ENCODE measurements at regions not wholly inside any gene's neighbourhood (a gene's known extent, or its start where the extent isn't known, plus 50 kb on each side); places are given as distances from the start of the nearest gene placed in this dataset.

DNA sequence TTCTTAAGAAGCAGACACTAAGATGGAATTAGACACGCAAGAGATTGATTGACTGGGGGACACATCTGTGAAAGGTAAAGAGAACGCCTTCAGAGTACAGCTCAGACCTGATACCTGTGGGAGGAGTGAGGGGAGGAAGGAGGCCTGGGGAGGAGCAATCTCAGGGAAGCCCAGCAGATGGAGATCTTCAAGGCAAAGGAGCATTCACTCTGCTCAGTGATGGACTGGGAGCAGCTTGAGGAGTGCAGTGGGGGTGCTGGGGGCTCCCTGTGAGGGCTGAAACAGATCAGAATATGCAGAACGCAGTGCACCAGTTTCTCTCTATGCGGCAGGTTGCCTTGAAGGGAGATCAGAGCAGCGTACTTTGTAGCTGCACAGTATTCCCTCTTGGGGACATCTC is 103.7 kb upstream of the ATP8B1 start:
- in situ Hi-C loops (cut with HindIII; ENCODE audit: low sequenced_read_pairs): no loop called here
- DNase-seq (ENCODE audit: low read depth, low spot score): no peak
- H3K4me3 ChIP-seq (ENCODE audit: low read depth, low read length): no peak overlapping the region
- TF ChIP-seq CTCF (IDR thresholded peaks at IDR 0.05; ENCODE audit: low read depth, low read length): peak; percentile 37

DNA sequence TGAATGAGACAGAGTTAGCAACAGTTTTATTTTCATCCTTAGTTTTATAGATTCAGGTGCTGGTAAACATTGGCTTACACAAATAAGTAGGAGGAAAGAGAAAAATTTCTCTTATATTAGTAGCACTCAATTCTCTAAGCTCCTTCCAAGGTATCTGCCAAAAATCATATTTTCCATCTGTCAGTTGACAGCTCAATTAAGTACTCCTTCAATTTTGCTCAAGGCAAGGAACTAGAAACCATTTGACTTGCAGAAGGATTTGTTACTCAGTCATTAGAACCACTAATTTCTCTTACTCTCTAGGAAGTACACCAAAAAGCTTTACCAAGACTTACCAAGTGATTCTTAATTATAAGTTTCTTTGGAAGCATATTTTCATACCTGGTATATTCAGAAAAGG is 101.4 kb upstream of the ATP8B1 start:
- TF ChIP-seq CTCF (IDR thresholded peaks at IDR 0.05; ENCODE audit: low read depth, low read length): no peak
- no peak for DNase-seq (ENCODE audit: low read depth, low spot score)
- H3K4me3 ChIP-seq (ENCODE audit: low read depth, low read length): no peak overlapping the region
- in situ Hi-C loops (cut with HindIII; ENCODE audit: low sequenced_read_pairs): no loop called here

- TF ChIP-seq CTCF (IDR thresholded peaks at IDR 0.05; ENCODE audit: low read depth, low read length): no peak
- no peak for DNase-seq (ENCODE audit: low read depth, low spot score)
- in situ Hi-C loops (cut with HindIII; ENCODE audit: low sequenced_read_pairs): no loop called here
- no peak overlapping the region for H3K4me3 ChIP-seq (ENCODE audit: low read depth, low read length)
Measured at GRCh38 chr18:57902721-57903120, 99.6 kb upstream of the ATP8B1 start.

DNA sequence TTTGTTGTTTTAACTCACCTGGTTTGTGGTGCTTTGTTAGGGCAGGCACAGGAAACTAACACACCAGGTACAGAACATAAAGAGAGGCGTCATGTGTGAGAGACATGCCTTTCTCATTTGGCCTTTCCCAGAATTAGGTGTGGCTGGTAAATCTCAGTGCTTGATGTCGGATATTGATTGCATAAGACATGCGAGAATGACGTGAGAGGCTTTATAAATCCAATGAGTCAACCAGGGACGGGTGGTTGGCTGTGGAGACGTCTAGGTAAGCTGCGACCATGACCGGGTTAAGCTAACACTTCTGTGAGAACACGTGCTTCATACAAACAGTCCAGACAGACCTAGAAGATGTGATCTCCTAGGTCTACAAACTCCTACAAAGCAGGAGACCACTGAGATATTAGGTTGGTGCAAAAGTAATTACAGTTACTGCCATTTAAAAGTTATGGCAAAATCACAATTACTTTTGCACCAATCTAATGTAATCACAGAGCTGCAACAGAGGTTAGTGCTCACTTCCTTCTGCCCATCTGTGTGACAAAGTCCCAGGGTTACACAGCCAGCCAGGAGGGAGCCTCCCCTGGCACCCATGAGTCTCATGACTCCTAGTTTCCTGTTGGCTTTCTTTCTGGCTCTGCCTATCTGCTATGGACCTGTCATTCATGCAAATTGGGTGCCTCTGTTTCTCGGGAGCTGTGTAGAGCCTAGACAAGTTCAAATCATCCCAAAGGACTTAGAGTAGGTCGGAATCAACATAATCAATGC is 98.9 kb upstream of the ATP8B1 start:
- in situ Hi-C loops (cut with HindIII; ENCODE audit: low sequenced_read_pairs): no loop called here
- TF ChIP-seq CTCF (IDR thresholded peaks at IDR 0.05; ENCODE audit: low read depth, low read length): no peak

GRCh38 chr18:57900906-57901435 is 97.9 kb upstream of the ATP8B1 start:
- in situ Hi-C loops (cut with HindIII; ENCODE audit: low sequenced_read_pairs): no loop called here
- DNase-seq (ENCODE audit: low read depth, low spot score): no peak
- no peak for TF ChIP-seq CTCF (IDR thresholded peaks at IDR 0.05; ENCODE audit: low read depth, low read length)
- H3K4me3 ChIP-seq (ENCODE audit: low read depth, low read length): no peak overlapping the region

More for the DNA sequence above, 98.9 kb upstream of the ATP8B1 start:
- no peak overlapping the region for H3K4me3 ChIP-seq (ENCODE audit: low read depth, low read length)
- DNase-seq (ENCODE audit: low read depth, low spot score): no peak

DNA sequence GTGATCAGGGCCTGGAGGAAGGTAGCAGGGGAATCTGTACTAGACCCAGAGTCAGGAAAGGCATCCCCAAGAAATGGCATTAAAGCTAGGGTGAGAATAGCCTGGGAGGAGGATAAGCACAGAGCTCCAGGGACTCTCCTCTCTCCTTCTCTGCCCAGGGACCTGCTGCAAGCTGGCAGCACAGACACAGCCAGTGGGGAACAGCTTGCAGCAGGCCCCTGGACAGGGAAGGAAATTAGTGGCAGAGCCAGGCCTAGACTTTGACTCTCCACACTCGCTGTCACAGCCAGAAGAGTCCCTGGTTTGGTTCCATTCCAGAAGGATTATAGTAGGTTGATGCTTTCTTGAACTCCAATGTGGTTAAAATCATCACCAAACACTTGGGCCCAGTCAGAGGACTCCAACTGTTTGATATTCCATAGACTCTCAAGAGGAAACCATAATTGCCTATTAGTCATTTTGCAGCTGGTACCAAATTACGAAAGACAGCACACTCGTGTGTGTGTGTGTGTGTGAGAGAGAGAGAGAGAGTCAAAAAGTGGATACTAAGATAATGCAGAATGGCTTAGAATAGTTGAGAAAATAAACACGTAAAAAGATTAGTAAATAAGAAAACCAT is 95.5 kb upstream of the ATP8B1 start:
- in situ Hi-C loops (cut with HindIII; ENCODE audit: low sequenced_read_pairs): no loop called here

More for the DNA sequence above, 95.5 kb upstream of the ATP8B1 start:
- no peak overlapping the region for H3K4me3 ChIP-seq (ENCODE audit: low read depth, low read length)
- peak; percentile 92 for DNase-seq (ENCODE audit: low read depth, low spot score)
- no peak for TF ChIP-seq CTCF (IDR thresholded peaks at IDR 0.05; ENCODE audit: low read depth, low read length)

Data from astrocyte of the spinal cord (primary cell).